ENCODE measurements at regions not wholly inside any gene's neighbourhood (a gene's known extent, or its start where the extent isn't known, plus 50 kb on each side); places are given as distances from the start of the nearest gene placed in this dataset.
"Not testable (repeated sequence)": the region's sequence is repeated elsewhere in the genome, so short reads cannot be mapped to it uniquely, and the experiment has no call there.

- DNase-seq: no peak
Measured at GRCh38 chr9:95729669-95730368, 145.7 kb upstream of the ERCC6L2 start.

GRCh38 chr9:95729046-95729445 is 146.4 kb upstream of the ERCC6L2 start:
- no peak for DNase-seq

GRCh38 chr9:95727947-95728520 is 147.5 kb upstream of the ERCC6L2 start:
- DNase-seq: no peak

- no peak for DNase-seq
Measured at GRCh38 chr9:95726756-95727155, 148.7 kb upstream of the ERCC6L2 start.

- no peak for DNase-seq
Measured at GRCh38 chr9:95725045-95725444, 150.4 kb upstream of the ERCC6L2 start.

GRCh38 chr9:95724253-95724991 is 151.1 kb upstream of the ERCC6L2 start:
- no peak for DNase-seq

GRCh38 chr9:95722141-95722540 is 153.3 kb upstream of the ERCC6L2 start:
- DNase-seq: no peak

- DNase-seq: no peak
Measured at GRCh38 chr9:95721061-95721531, 154.4 kb upstream of the ERCC6L2 start.

GRCh38 chr9:95720496-95720895 is 155.0 kb upstream of the ERCC6L2 start:
- DNase-seq: no peak

- DNase-seq: no peak
Measured at GRCh38 chr9:95719354-95719753, 156.1 kb upstream of the ERCC6L2 start.

GRCh38 chr9:95718263-95718662 is 157.2 kb upstream of the ERCC6L2 start:
- DNase-seq: no peak

- DNase-seq: no peak
Measured at GRCh38 chr9:95715868-95716435, 159.5 kb upstream of the ERCC6L2 start.

- DNase-seq: no peak
Measured at GRCh38 chr9:95710446-95710845, 165.0 kb upstream of the ERCC6L2 start.

- DNase-seq: no peak
Measured at GRCh38 chr9:95696701-95697100, 178.8 kb upstream of the ERCC6L2 start.

- DNase-seq: no peak
Measured at GRCh38 chr9:95691435-95691834, 174.7 kb upstream of the PTCH1 start.

- no peak for DNase-seq
Measured at GRCh38 chr9:95689669-95690068, 172.9 kb upstream of the PTCH1 start.

GRCh38 chr9:95684516-95684915 is 167.7 kb upstream of the PTCH1 start:
- no peak for DNase-seq

- DNase-seq: not testable (repeated sequence)
Measured at GRCh38 chr9:95680306-95680705, 163.5 kb upstream of the PTCH1 start.

GRCh38 chr9:95679874-95680273 is 163.1 kb upstream of the PTCH1 start:
- no peak for DNase-seq

- DNase-seq: no peak
Measured at GRCh38 chr9:95678759-95679158, 162.0 kb upstream of the PTCH1 start.

- no peak for DNase-seq
Measured at GRCh38 chr9:95670122-95670521, 153.4 kb upstream of the PTCH1 start.

GRCh38 chr9:95669253-95669652 is 152.5 kb upstream of the PTCH1 start:
- no peak for DNase-seq

GRCh38 chr9:95667789-95668188 is 151.0 kb upstream of the PTCH1 start:
- no peak for DNase-seq

GRCh38 chr9:95666785-95667155 is 150.0 kb upstream of the PTCH1 start:
- DNase-seq: no peak

All from islet precursor cell (in vitro differentiated cells).